Esophagus squamous epithelium (tissue), 5 donors: ENCODE measurements at regions not wholly inside any gene's neighbourhood (a gene's known extent, or its start where the extent isn't known, plus 50 kb on each side); places are given as distances from the start of the nearest gene placed in this dataset.

Source experiments
- DNase-seq: peaks from one replicate; lab custom pipeline; 2025; lab: John Stamatoyannopoulos, UW
- H3K27ac ChIP-seq, 4 donors: fragments of 200-600 bp; sonication (generic); one replicate each; pipeline ENCODE4 v1.5.1; 2016 to 2019; ENCODE audit warnings: mild to moderate bottlenecking in 1 of 4
- H3K27me3 ChIP-seq, 4 donors: fragments of 200-600 bp; sonication (generic); 1 replicate in 3 of 4; 2 replicates in 1 of 4; pipeline versions ENCODE4 v1.5.1 to v1.6.0; 2017 to 2021; ENCODE audit warnings: antibody characterized with exemption in 1 of 4
- H3K36me3 ChIP-seq, 3 donors: fragments of 200-600 bp; sonication (generic); one replicate each; pipeline ENCODE4 v1.5.1; 2016 to 2019
- H3K4me1 ChIP-seq, 3 donors: fragments of 200-600 bp; sonication (generic); one replicate each; pipeline ENCODE4 v1.5.1; 2017 to 2019
- H3K4me3 ChIP-seq, 4 donors: fragments of 200-600 bp; sonication (generic); 1 replicate in 3 of 4; 2 replicates in 1 of 4; pipeline ENCODE4 v1.5.1; 2016 to 2019; ENCODE audit warnings: mild to moderate bottlenecking in 2 of 4, moderate library complexity in 1 of 4
- H3K9me3 ChIP-seq, 3 donors: fragments of 200-600 bp; sonication (generic); one replicate each; pipeline ENCODE4 v1.5.1; 2016 to 2019
- CTCF ChIP-seq, 6 experiments: fragments of 450-650 bp in 4 of 6; fragments of 200-600 bp in 2 of 6; sonication (generic) in 2 of 6; IDR thresholded peaks; one replicate each; pipeline ENCODE4 v1.5.1; 2016 to 2019; ENCODE audit warnings: antibody characterized with exemption in 6 of 6, mild to moderate bottlenecking in 4 of 6, moderate library complexity in 4 of 6
- POLR2A ChIP-seq, 4 donors: fragments of 450-650 bp; IDR thresholded peaks; one replicate each; pipeline ENCODE4 v1.6.1; 2017; ENCODE audit warnings: antibody characterized with exemption in 4 of 4, mild to moderate bottlenecking in 4 of 4, moderate library complexity in 3 of 4
- WGBS, 2 donors: methylation state at CpG; one replicate each; pipeline ENCODE4 v1.1.5; 2018; 5-methylcytosine and 5-hydroxymethylcytosine counted together
- intact Hi-C: fragments of 100-400 bp; cut with DNase I; formaldehyde crosslinking; loops from one replicate; pipeline ENCODE4 v1.15.0; 2022
- donor health status: DM: yes; HTN: yes; CAD: no.

GRCh38 chr2:176491172-176491904 lies 222.1 kb downstream of the MTX2 start:
- H3K9me3 ChIP-seq, result no peaks in the 10 kb centered on the region
- TF ChIP-seq POLR2A (IDR thresholded peaks at IDR 0.05) (no peak), CTCF (IDR thresholded peaks at IDR 0.05) (no peak)
- H3K27ac ChIP-seq, result peak overlapping the region; percentile 83 to 91 (median 89)
- 7 to 27% methylated on average over 9 of the region's 9 CpGs for WGBS, 2 donors
- DNase-seq, result peak; percentile 6
- no peaks in the 10 kb centered on the region for H3K36me3 ChIP-seq
- peaks cover 0 to 12% (median 0%) of the 10 kb centered on the region in 4 donors for H3K27me3 ChIP-seq
- peaks cover 18 to 83% (median 58%) of the 10 kb centered on the region in 3 donors for H3K4me1 ChIP-seq
- intact Hi-C loops, result no loop called here
- peak overlapping the region in 1 of 4 donors; percentile 22 for H3K4me3 ChIP-seq

GRCh38 chr2:176492583-176492982 lies 223.3 kb downstream of the MTX2 start:
- H3K27ac ChIP-seq, result peak overlapping the region; percentile 62 to 91 (median 82)
- H3K9me3 ChIP-seq, result no peaks in the 10 kb centered on the region
- 38 to 40% methylated on average over 1 of the region's 1 CpG for WGBS, 2 donors
- no peaks in the 10 kb centered on the region for H3K36me3 ChIP-seq
- DNase-seq, result no peak
- intact Hi-C loops, result no loop called here
- peaks cover 0 to 12% (median 0%) of the 10 kb centered on the region in 4 donors for H3K27me3 ChIP-seq
- TF ChIP-seq POLR2A (IDR thresholded peaks at IDR 0.05), result no peak
- no peak for TF ChIP-seq CTCF (IDR thresholded peaks at IDR 0.05)
- no peak overlapping the region for H3K4me3 ChIP-seq
- H3K4me1 ChIP-seq, result peaks cover 18 to 93% (median 58%) of the 10 kb centered on the region in 3 donors

GRCh38 chr2:176493226-176493825 lies 224.1 kb downstream of the MTX2 start:
- 35 to 37% methylated on average over 7 of the region's 7 CpGs for WGBS, 2 donors
- Histone ChIP-seq H3K27me3 (peaks cover 0 to 12% (median 0%) of the 10 kb centered on the region in 4 donors), H3K9me3 (no peaks in the 10 kb centered on the region), H3K27ac (peak overlapping the region; percentile 62 to 91 (median 82)), H3K36me3 (no peaks in the 10 kb centered on the region), H3K4me1 (peaks cover 18 to 89% (median 58%) of the 10 kb centered on the region in 3 donors), H3K4me3 (peak overlapping the region in 1 of 4 donors; percentile 15)
- intact Hi-C loops, result no loop called here
- TF ChIP-seq POLR2A (IDR thresholded peaks at IDR 0.05) (no peak), CTCF (IDR thresholded peaks at IDR 0.05) (no peak)
- no peak for DNase-seq

- Histone ChIP-seq H3K4me1 (peaks cover 18 to 83% (median 58%) of the 10 kb centered on the region in 3 donors), H3K27ac (peak overlapping the region; percentile 62 to 91 (median 82)), H3K9me3 (no peaks in the 10 kb centered on the region), H3K4me3 (peak overlapping the region in 1 of 4 donors; percentile 15), H3K36me3 (no peaks in the 10 kb centered on the region), H3K27me3 (peaks cover 0 to 12% (median 0%) of the 10 kb centered on the region in 4 donors)
- WGBS, 2 donors, result 53 to 67% methylated on average over 3 of the region's 3 CpGs
- TF ChIP-seq CTCF (IDR thresholded peaks at IDR 0.05) (no peak), POLR2A (IDR thresholded peaks at IDR 0.05) (no peak)
- no peak for DNase-seq
- intact Hi-C loops, result no loop called here
Measured at GRCh38 chr2:176493909-176494308, 224.7 kb downstream of the MTX2 start.

- intact Hi-C loops, result no loop called here
- 0 to 8% methylated on average over 2 of the region's 2 CpGs for WGBS, 2 donors
- no peak for DNase-seq
- Histone ChIP-seq H3K4me3 (no peak overlapping the region), H3K4me1 (peaks cover 13 to 73% (median 54%) of the 10 kb centered on the region in 3 donors), H3K9me3 (no peaks in the 10 kb centered on the region), H3K36me3 (no peaks in the 10 kb centered on the region), H3K27ac (peak overlapping the region; percentile 62 to 91 (median 82)), H3K27me3 (peaks cover 0 to 7% (median 0%) of the 10 kb centered on the region in 4 donors)
- TF ChIP-seq CTCF (IDR thresholded peaks at IDR 0.05) (no peak), POLR2A (IDR thresholded peaks at IDR 0.05) (no peak)
Measured at GRCh38 chr2:176494949-176495353, 225.7 kb downstream of the MTX2 start.
